ENCODE measurements at regions not wholly inside any gene's neighbourhood (a gene's known extent, or its start where the extent isn't known, plus 50 kb on each side); places are given as distances from the start of the nearest gene placed in this dataset.

DNA sequence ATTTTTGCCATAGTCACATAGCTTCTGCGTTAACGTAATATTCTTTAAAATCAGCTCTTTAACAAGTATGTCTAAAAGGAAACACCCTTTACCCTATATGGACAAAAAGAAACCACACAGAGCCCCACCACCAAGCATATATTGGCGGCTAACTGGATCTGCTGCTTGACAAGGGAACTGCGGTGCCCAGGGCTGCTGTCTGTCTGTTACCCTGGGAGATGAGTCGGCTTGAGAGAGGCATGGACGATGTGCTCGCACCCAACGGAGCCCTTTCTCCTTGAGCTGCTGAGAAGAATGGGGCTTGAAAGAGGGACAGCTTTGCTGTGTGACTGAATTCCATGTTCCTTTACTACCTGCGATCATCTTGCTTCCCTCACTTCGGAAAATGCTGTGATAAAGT lies 158.6 kb upstream of the SHB start:
- no peak for TF ChIP-seq EZH2 (IDR thresholded peaks at IDR 0.05; ENCODE audit: insufficient read depth, poor library complexity, severe bottlenecking)
- TF ChIP-seq EZH2phosphoT487 (IDR thresholded peaks at IDR 0.05; ENCODE audit: insufficient read depth, low read depth), result no peak
